Parathyroid adenoma (tissue), 2 donors: ENCODE measurements at regions not wholly inside any gene's neighbourhood (a gene's known extent, or its start where the extent isn't known, plus 50 kb on each side); places are given as distances from the start of the nearest gene placed in this dataset.

Source experiments
- H2AFZ ChIP-seq: fragments of 300-600 bp; sonication (generic); one replicate; pipeline ENCODE4 v1.7.0; 2017; ENCODE audit warnings: antibody characterized with exemption, mild to moderate bottlenecking
- H3K27ac ChIP-seq: fragments of 300-600 bp; sonication (generic); one replicate; pipeline ENCODE4 v1.7.0; 2017
- H3K27me3 ChIP-seq: fragments of 300-600 bp; sonication (generic); one replicate; pipeline ENCODE4 v1.7.0; 2017; ENCODE audit warnings: low read length; ENCODE audit not compliant: control insufficient read depth, insufficient read depth
- H3K36me3 ChIP-seq: fragments of 300-600 bp; sonication (generic); one replicate; pipeline ENCODE4 v1.7.0; 2017; ENCODE audit warnings: low read length; ENCODE audit not compliant: control insufficient read depth, insufficient read depth
- H3K4me1 ChIP-seq: fragments of 300-600 bp; sonication (generic); one replicate; pipeline ENCODE4 v1.7.0; 2017; ENCODE audit warnings: control low read depth
- H3K4me2 ChIP-seq: fragments of 300-600 bp; sonication (generic); one replicate; pipeline ENCODE4 v1.7.0; 2017; ENCODE audit warnings: low read length
- H3K4me3 ChIP-seq: fragments of 300-600 bp; sonication (generic); one replicate; pipeline ENCODE4 v1.7.0; 2017; ENCODE audit warnings: low read depth, low read length
- H3K79me2 ChIP-seq: fragments of 300-600 bp; sonication (generic); one replicate; pipeline ENCODE4 v1.7.0; 2017; ENCODE audit warnings: control low read depth
- H3K9ac ChIP-seq: fragments of 300-600 bp; sonication (generic); one replicate; pipeline ENCODE4 v1.7.0; 2017; ENCODE audit warnings: mild to moderate bottlenecking
- H3K9me3 ChIP-seq: fragments of 300-600 bp; sonication (generic); one replicate; pipeline ENCODE4 v1.7.0; 2017; ENCODE audit warnings: low read length; ENCODE audit not compliant: control insufficient read depth
- TF ChIP-seq, protein P1 (sequence below): fragments of 300-600 bp; sonication (generic); IDR thresholded peaks from one replicate; pipeline ENCODE4 v1.7.0; 2017; ENCODE audit warnings: antibody characterized with exemption, mild to moderate bottlenecking
- donor health status: primary hyperparathyroidism.

DNA sequence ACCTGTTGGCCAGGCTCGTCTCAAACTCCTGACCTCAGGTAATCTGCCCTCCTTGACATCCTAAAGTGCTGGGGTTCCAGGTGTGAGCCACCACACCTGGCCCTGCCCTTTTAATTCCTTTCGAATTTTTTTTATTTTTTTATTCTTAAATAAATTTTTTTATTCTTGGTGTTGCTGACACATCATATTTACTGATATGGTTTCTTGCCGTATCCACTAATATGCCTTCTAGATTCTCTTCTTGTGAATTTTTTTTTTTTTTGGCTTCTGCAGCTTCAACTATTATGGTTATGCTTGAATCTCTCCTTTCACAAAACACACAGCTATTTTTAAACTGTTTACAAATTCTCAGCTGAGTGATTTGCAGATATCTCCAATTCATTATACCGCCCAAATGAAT, 353.4 kb upstream of the ADGRL3 start:
- no peaks in the 10 kb centered on the region for H3K27me3 ChIP-seq
- H3K9ac ChIP-seq: no peak overlapping the region
- no peak overlapping the region for H3K4me3 ChIP-seq
- H3K79me2 ChIP-seq: no peaks in the 10 kb centered on the region
- H2AFZ ChIP-seq: no peak overlapping the region
- no peak overlapping the region for H3K4me2 ChIP-seq
- H3K9me3 ChIP-seq: no peaks in the 10 kb centered on the region
- no peak overlapping the region for H3K27ac ChIP-seq
- no peaks in the 10 kb centered on the region for H3K4me1 ChIP-seq
- H3K36me3 ChIP-seq: no peaks in the 10 kb centered on the region
- TF ChIP-seq, protein P1, sequence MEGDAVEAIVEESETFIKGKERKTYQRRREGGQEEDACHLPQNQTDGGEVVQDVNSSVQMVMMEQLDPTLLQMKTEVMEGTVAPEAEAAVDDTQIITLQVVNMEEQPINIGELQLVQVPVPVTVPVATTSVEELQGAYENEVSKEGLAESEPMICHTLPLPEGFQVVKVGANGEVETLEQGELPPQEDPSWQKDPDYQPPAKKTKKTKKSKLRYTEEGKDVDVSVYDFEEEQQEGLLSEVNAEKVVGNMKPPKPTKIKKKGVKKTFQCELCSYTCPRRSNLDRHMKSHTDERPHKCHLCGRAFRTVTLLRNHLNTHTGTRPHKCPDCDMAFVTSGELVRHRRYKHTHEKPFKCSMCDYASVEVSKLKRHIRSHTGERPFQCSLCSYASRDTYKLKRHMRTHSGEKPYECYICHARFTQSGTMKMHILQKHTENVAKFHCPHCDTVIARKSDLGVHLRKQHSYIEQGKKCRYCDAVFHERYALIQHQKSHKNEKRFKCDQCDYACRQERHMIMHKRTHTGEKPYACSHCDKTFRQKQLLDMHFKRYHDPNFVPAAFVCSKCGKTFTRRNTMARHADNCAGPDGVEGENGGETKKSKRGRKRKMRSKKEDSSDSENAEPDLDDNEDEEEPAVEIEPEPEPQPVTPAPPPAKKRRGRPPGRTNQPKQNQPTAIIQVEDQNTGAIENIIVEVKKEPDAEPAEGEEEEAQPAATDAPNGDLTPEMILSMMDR: no peak

DNA sequence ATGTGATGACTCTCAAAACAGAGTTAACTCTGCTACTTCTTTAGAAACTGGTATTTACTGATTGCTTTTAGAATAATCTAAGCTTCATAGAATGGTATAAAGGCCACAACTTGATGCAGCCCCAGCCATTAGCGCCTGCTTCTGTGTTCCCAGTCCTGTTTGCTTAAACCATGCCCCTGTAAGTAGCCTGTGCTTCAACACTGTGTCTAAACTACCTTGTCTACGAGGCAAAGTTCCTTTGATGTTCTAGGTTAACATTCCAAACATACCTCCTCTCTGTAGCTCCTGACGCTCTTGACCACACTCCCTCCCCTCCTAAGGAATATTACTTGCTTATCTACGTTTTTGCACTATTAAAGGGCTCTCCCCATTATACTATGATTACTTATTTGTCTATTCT, 352.5 kb upstream of the ADGRL3 start:
- TF ChIP-seq, protein P1: no peak
- Histone ChIP-seq H3K4me2 (no peak overlapping the region), H3K36me3 (no peaks in the 10 kb centered on the region), H2AFZ (no peak overlapping the region), H3K4me1 (no peaks in the 10 kb centered on the region), H3K9ac (no peak overlapping the region), H3K4me3 (no peak overlapping the region), H3K27ac (no peak overlapping the region), H3K79me2 (no peaks in the 10 kb centered on the region), H3K27me3 (no peaks in the 10 kb centered on the region), H3K9me3 (no peaks in the 10 kb centered on the region)

DNA sequence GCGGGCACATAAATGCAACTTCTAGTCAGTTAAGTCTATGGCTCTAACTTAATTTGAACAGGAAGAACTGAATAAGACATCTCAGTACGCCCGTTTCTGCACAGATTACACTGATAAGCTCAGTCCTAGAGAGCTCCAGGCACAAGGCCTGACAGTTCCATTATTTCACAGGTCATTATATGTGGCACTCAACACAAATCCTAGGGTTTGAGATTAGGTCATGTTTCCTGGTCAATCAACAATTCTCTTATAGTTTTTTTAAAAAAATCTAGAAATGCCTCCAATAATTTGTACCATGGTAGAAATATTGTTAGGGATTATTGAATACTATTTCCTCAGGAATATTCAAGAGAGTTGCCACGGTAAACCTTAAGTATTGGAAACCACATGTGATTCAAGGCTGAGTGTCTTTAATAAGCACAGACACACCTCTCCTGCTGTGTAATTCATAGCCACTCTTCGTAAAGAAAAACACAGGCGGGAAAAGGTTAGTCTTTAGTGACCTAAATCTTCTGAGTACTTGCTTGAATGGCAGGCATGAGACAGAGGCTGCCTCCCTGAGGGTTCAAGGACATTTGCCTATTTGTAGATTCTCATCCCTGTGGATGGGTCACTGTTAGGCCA, 342.9 kb upstream of the ADGRL3 start:
- Histone ChIP-seq H3K9ac (no peak overlapping the region), H3K4me3 (no peak overlapping the region), H3K4me1 (no peaks in the 10 kb centered on the region), H3K27ac (no peak overlapping the region), H3K4me2 (no peak overlapping the region), H3K79me2 (no peaks in the 10 kb centered on the region), H2AFZ (no peak overlapping the region), H3K27me3 (no peaks in the 10 kb centered on the region), H3K9me3 (no peaks in the 10 kb centered on the region), H3K36me3 (no peaks in the 10 kb centered on the region)
- TF ChIP-seq, protein P1: no peak

DNA sequence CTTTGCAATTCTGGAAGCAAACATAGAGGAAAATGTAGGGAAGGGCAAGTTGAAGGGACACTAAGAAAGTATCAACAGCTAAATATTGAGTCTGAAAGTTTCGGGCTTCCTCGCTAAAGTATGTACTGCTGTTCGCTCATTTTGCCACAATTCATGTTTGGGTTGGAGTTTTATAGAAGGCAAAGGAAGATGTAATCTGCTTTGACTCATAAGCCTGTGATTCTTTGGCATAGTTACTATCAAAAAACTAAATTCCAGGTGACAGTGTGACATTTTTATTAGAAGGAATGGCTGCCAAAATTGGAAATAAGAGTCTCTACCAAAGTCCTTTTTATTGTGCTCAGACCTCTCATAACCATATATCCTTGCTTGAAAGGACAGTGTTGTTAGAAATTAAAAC, 336.7 kb upstream of the ADGRL3 start:
- no peak overlapping the region for H3K27ac ChIP-seq
- TF ChIP-seq, protein P1: no peak
- H3K27me3 ChIP-seq: no peaks in the 10 kb centered on the region
- no peak overlapping the region for H3K9ac ChIP-seq
- no peaks in the 10 kb centered on the region for H3K9me3 ChIP-seq
- H2AFZ ChIP-seq: no peak overlapping the region
- H3K4me2 ChIP-seq: no peak overlapping the region
- H3K79me2 ChIP-seq: no peaks in the 10 kb centered on the region
- no peaks in the 10 kb centered on the region for H3K4me1 ChIP-seq
- no peak overlapping the region for H3K4me3 ChIP-seq
- no peaks in the 10 kb centered on the region for H3K36me3 ChIP-seq

DNA sequence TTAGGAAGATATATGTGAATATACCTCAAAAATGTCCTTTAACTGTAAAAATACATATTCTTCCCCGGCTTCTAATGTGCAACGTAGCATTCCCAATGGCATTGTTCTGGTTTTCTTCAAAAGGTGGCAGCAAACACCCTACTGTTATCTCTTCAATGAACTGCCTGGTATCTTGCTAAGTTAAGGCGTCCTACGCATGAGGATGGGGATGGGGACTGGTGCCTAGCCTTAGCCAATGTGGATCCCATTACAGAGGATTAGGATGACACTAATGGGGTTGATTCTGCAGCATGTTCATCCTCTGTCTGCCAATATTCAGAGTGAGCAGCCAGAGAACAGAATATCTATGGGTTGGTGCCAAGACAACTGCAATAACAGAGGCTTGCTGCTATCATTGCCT, 334.9 kb upstream of the ADGRL3 start:
- Histone ChIP-seq H3K27ac (no peak overlapping the region), H3K79me2 (no peaks in the 10 kb centered on the region), H3K4me3 (no peak overlapping the region), H2AFZ (no peak overlapping the region), H3K4me1 (no peaks in the 10 kb centered on the region), H3K36me3 (no peaks in the 10 kb centered on the region), H3K4me2 (no peak overlapping the region), H3K9me3 (no peaks in the 10 kb centered on the region), H3K27me3 (no peaks in the 10 kb centered on the region), H3K9ac (no peak overlapping the region)
- TF ChIP-seq, protein P1: no peak
